HG03108 (cell line): ENCODE measurements at regions not wholly inside any gene's neighbourhood (a gene's known extent, or its start where the extent isn't known, plus 50 kb on each side); places are given as distances from the start of the nearest gene placed in this dataset.
"Not testable (repeated sequence)": the region's sequence is repeated elsewhere in the genome, so short reads cannot be mapped to it uniquely, and the experiment has no call there.

Experiments
- ATAC-seq: cut with Tn5 transposase; IDR thresholded peaks from one replicate; pipeline ENCODE4 v1.9.1; 2021; ENCODE audit warnings: moderate library complexity; ENCODE audit not compliant: unreplicated experiment

DNA sequence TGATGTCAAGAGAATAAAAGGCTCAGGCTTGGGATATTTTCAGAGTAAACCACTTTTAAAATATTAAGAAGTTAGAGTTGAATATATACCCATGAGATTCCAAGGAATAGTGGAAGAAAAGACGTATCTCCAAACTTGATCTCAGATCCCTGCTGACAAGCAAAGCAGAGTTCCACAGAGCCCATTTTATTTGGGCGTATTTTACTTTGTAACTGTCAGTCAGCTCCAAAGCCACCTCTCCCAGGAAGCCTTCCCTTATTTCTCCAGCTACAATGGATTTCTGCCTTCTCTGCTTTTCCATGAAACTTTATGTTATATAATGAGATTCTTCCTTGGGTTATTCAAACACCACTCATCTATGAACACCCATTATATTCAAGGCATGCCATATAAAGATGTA, 295.7 kb downstream of the FZD1 start:
- ATAC-seq = no peak

DNA sequence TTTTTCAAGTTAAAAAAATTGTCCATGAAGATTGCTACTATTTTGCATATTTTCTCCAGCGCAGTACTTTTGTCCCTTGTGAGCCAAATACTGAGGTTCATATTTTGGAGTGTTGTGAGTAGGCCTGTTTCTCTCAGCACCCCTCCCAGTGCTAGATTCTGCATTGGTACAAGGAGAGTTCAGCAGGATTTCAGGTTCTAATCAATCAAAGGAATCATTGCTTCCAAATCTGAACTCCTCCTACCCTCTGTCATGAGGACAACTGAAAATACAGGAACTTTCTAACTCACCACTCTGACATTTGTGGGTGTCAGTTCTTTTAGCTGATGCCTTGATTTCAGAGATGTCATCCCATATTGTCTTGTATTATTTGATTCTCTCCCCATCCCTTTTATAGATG, 299.9 kb downstream of the FZD1 start:
- no peak for ATAC-seq

DNA sequence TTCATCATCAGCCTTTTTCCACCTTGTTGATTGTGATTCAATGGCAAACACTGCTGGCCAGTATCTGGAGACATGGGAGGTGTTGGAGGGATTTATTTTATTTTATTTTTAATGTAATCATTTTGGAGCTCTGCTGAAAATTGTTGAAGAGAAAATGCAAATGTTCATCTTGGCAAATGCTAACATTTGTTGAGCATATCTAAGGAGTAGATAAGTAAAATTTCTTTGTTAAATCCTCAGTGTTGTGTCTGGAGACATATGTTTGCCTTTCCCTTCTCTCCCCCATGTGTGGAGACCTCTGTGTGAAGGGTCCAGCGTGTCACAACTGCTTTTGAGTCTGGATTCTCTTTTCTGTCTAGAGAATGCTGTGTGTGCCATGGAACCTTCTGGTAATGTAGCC, 300.3 kb downstream of the FZD1 start:
- ATAC-seq = no peak

DNA sequence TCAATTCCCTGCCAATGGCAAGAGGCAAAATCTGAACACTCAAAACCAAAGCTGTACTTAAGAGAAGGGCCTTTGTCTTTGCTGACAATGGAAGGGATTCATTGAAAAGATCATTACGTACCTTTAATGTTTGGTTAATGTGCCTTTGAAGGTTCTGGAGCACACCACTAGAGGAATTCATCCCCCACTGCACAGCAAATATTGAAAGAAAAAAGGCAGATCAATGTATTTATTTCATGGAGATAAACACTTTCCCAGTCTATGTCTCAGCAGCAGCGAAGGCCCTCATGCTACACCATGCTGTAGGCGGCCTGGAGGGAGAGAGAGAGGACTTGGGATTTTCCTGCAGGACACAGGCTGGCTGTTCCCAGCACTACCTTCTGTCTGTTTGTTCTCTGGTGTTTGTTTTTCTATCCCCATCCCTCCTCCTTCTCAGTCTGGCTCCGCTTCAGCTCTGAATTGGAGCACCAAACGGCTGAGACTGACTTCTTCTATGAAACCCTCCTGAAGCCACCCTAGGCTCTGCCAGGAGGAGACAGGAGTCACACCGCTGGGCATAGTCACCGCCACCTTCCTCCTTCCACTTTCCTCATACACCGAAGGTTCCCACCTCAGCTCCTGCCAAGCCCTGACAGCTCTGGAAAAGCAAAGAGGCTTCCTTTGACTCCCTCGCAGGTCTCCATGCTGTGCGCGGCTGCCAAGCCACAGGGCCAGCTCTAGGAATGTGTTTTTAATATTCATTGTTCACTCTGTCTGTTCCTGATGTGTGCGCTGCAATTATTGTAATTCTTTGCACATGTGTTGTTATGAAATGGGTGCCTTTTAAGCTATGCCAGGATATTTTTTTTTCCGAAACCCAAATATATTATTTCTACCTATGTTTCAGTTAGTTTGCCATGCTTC, 301.5 kb downstream of the FZD1 start:
- ATAC-seq = no peak

- ATAC-seq = no peak
Observed at GRCh38 chr7:91566402-91566732, 302.1 kb downstream of the FZD1 start.

GRCh38 chr7:91567081-91568012, 303.1 kb downstream of the FZD1 start:
- no peak for ATAC-seq

DNA sequence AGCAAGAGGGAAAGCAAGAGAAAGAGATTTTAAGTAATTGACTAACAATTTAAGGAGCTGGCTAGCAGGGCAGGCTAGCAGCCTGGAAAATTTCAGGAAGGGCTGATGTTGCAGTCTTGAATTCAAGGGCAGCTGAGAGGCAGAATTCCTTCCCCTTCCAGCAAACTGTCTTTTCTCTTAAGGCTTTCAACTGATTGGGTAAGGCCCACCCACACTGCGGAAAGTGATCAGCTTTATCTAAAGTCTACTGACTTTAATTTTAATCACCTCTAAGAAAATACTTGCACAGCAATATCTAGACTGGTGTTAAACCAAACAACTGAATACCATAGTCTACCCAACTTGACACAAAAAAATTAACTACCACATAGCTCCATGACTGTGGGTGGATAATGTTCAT, 303.9 kb downstream of the FZD1 start:
- ATAC-seq = no peak

- no peak for ATAC-seq
Observed at GRCh38 chr7:91569728-91570457, 305.7 kb downstream of the FZD1 start.

DNA sequence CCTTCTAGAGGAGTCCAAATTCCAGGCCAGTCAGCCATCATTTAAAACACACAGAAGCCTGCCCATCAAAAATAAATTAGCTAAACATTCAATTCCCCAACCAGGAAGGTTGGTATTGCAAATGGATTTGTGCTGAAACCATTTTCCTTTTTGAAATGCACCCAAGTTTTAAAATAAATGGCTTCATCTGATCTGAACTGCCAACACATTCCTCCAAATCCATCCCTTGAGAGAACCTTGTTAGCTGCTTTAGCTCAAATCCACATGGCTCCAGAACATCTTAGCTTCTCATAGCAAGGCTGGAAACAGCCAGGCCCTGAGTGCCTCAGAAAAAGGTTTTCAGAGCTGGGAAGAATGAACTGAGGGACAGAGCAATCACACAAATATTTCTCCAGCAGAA, 306.3 kb downstream of the FZD1 start:
- no peak for ATAC-seq

- no peak for ATAC-seq
Observed at GRCh38 chr7:91571601-91572000, 307.4 kb downstream of the FZD1 start.

- ATAC-seq = no peak
Observed at GRCh38 chr7:91573405-91573804, 307.1 kb downstream of the MTERF1 start.

- not testable (repeated sequence) for ATAC-seq
Observed at GRCh38 chr7:91576459-91576858, 304.0 kb downstream of the MTERF1 start.

DNA sequence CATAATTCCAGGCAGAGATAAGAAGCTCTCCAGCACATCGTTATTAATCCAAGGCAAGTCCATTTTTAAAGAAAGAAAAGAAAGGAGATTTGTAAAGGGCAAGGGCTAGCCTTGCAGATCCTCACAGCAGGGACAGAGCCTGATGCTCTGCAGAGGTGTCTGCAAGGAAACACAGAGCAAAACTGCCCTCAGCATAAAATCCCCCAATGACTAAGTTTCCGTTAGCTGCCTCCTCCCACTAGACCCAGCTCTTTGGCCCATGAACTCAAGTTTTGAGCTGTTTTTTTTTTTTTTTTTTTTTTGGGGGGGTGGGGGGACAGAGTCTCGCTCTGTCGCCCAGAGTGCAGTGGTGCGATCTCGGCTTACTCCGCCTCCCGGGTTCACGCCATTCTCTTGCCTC, 300.7 kb downstream of the MTERF1 start:
- ATAC-seq = no peak

- no peak for ATAC-seq
Observed at GRCh38 chr7:91582799-91583477, 297.6 kb downstream of the MTERF1 start.

DNA sequence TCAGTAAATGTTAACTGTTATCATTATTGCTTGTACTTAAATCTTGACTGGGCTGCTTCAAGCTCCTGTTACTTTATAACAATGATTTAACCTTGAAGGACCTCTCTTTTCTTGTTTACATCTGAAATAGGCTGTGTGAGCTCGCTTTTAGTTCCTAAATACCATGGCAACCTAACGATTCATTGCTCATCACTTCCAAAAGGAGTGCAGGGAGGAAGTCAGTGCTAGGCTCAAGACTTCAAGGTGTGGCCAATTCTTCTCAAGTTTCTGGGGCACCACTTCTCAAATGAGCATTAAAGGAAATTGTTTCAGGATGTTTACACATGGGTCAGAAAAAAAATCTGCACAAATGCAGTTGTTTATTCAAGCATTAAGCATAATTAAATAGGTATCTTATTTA, 284.2 kb downstream of the MTERF1 start:
- no peak for ATAC-seq

DNA sequence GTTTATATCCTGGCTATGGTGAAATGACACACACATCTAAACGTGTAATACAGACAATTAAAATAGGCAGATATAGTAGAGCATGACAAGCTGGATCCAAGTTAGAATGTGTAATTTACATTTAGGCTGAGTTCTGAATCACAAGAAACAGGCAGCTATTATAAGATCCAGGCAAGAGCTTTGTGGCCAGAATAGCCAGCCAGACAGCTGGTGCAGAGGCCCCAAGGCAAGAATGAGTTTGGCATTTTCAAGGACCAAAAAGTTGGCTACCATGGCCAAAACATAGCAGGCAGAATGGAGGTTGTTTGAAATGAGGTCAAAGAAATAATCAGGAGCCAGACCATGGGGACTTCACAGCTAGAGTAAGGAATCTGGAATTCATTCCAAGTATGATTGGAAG, 281.7 kb downstream of the MTERF1 start:
- no peak for ATAC-seq

- ATAC-seq = no peak
Observed at GRCh38 chr7:91600112-91600511, 280.4 kb downstream of the MTERF1 start.

DNA sequence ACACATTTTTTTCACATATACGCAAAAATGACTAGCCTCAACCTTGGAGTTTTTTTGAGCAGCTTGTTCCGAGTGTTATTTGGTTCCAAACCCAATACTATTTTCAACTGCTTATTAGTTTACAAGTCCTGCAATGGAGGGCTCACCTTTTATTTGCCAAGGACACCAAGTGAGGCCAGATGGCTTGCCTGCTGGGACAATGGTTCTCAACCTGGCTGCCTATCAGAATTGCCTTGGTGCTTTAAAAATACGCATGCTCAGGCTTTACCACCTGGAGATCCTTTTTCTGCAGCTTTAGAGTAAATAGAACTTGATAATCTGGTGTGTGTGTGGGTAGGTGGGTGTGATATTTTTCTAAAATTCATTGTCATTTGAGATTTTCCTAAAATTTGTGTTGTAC, 276.8 kb downstream of the MTERF1 start:
- no peak for ATAC-seq

DNA sequence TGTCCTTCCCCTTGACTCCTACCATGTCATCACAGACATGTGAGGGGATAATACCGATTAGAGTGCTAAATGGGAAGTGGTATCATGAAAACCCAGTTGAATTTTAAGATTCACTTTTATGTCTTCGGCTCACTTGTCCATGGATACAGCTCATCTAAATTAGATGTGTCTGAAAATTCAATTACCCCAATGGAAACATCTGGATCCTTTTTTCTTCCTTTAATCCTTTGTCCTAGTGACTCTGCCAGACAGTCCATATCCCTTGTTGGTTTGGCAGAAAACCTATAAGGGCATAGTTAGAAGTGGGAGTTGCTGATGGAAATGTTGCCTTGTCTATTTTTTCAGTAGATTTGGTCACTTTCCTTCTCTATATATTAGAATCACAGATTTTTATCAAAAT, 271.9 kb downstream of the MTERF1 start:
- ATAC-seq = no peak

DNA sequence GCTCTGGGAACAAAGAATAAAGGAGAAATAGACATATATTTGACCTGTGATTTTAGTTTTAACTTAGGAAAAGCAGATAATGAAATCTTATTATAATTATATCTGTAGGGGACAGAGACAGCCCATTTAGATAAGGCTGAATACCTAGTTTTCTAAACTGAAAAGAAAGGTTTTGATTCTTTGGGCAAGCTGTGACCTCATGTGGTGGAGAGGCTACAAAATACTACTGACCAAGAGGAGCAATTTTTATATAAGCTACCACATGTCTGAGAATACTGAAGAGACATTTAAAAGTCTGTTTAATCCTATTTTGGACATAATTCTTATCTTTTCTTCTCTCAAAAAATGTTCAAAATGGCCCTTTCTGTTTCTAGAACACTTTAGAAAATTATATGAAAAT, 271.0 kb downstream of the MTERF1 start:
- ATAC-seq = no peak

- ATAC-seq = no peak
Observed at GRCh38 chr7:91614431-91614830, 266.1 kb downstream of the MTERF1 start.
